ENCODE measurements at regions not wholly inside any gene's neighbourhood (a gene's known extent, or its start where the extent isn't known, plus 50 kb on each side); places are given as distances from the start of the nearest gene placed in this dataset.

- H3K4me3 ChIP-seq (replicated peaks; ENCODE audit: low read depth, low read length) = no peak overlapping the region
- DNase-seq (ENCODE audit: low read depth) = no peak
- no peak for TF ChIP-seq CTCF (IDR thresholded peaks at IDR 0.05; ENCODE audit: low read length, missing control alignments)
Observed at GRCh38 chr2:18422432-18423165, 137.9 kb downstream of the RDH14 start.

- peak overlapping the region; percentile 2 for H3K4me3 ChIP-seq (replicated peaks; ENCODE audit: low read depth, low read length)
- DNase-seq (ENCODE audit: low read depth) = peak; percentile 85
- no peak for TF ChIP-seq CTCF (IDR thresholded peaks at IDR 0.05; ENCODE audit: low read length, missing control alignments)
Observed at GRCh38 chr2:18413676-18414396, 146.6 kb downstream of the RDH14 start.

GRCh38 chr2:18412980-18413675 is 147.3 kb downstream of the RDH14 start:
- DNase-seq (ENCODE audit: low read depth) = peak; percentile 39
- TF ChIP-seq CTCF (IDR thresholded peaks at IDR 0.05; ENCODE audit: low read length, missing control alignments) = no peak
- H3K4me3 ChIP-seq (replicated peaks; ENCODE audit: low read depth, low read length) = peak overlapping the region; percentile 2

- no peak for DNase-seq (ENCODE audit: low read depth)
- TF ChIP-seq CTCF (IDR thresholded peaks at IDR 0.05; ENCODE audit: low read length, missing control alignments) = no peak
- H3K4me3 ChIP-seq (replicated peaks; ENCODE audit: low read depth, low read length) = no peak overlapping the region
Observed at GRCh38 chr2:18411626-18412025, 148.8 kb downstream of the RDH14 start.

GRCh38 chr2:18410543-18410942 is 149.9 kb downstream of the RDH14 start:
- TF ChIP-seq CTCF (IDR thresholded peaks at IDR 0.05; ENCODE audit: low read length, missing control alignments) = peak; percentile 10
- DNase-seq (ENCODE audit: low read depth) = no peak
- no peak overlapping the region for H3K4me3 ChIP-seq (replicated peaks; ENCODE audit: low read depth, low read length)

GRCh38 chr2:18408638-18409037 is 151.8 kb downstream of the RDH14 start:
- TF ChIP-seq CTCF (IDR thresholded peaks at IDR 0.05; ENCODE audit: low read length, missing control alignments) = no peak
- no peak for DNase-seq (ENCODE audit: low read depth)

More at GRCh38 chr2:18408638-18409037, 151.8 kb downstream of the RDH14 start:
- H3K4me3 ChIP-seq (replicated peaks; ENCODE audit: low read depth, low read length) = no peak overlapping the region

All from fibroblast of pulmonary artery (primary cell).